Activated naive CD8-positive, alpha-beta T cell (primary cell): ENCODE measurements at regions not wholly inside any gene's neighbourhood (a gene's known extent, or its start where the extent isn't known, plus 50 kb on each side); places are given as distances from the start of the nearest gene placed in this dataset.

Source experiments
- H3K27ac Mint-ChIP-seq: one replicate; pipeline ENCODE4 v1.8.0; 2021; ENCODE audit warnings: mixed read lengths
- H3K27me3 Mint-ChIP-seq: one replicate; pipeline ENCODE4 v1.8.0; 2021; ENCODE audit warnings: mixed read lengths
- H3K36me3 Mint-ChIP-seq: one replicate; pipeline ENCODE4 v1.8.0; 2021; ENCODE audit warnings: mixed read lengths
- H3K4me1 Mint-ChIP-seq: one replicate; pipeline ENCODE4 v1.8.0; 2021; ENCODE audit warnings: low read depth, mixed read lengths
- H3K4me3 Mint-ChIP-seq: one replicate; pipeline ENCODE4 v1.8.0; 2021; ENCODE audit warnings: mild to moderate bottlenecking, mixed read lengths
- H3K9me3 Mint-ChIP-seq: one replicate; pipeline ENCODE4 v1.8.0; 2021; ENCODE audit warnings: low read depth, mixed read lengths

DNA sequence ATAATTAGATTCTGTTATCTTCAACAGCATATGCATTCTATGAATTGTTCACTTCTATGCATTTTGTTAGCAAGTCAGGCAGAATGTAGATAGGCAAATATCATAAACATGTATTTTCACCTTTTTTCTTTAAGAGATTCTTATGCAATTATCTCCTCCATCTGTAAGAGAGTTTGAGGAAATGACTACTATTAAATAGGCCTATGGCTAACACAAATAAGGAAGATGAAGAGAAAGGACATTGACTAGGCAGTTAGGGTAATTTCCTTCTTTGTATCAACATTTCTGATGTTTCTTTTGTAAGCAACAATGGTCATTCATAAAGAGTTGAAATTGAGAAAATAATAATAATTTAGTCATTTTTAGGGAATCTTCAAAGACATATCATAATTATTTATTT is 145.2 kb upstream of the CDH12 start:
- H3K4me1 Mint-ChIP-seq: no peaks in the 10 kb centered on the region
- H3K27ac Mint-ChIP-seq: no peak overlapping the region
- H3K36me3 Mint-ChIP-seq: no peaks in the 10 kb centered on the region

DNA sequence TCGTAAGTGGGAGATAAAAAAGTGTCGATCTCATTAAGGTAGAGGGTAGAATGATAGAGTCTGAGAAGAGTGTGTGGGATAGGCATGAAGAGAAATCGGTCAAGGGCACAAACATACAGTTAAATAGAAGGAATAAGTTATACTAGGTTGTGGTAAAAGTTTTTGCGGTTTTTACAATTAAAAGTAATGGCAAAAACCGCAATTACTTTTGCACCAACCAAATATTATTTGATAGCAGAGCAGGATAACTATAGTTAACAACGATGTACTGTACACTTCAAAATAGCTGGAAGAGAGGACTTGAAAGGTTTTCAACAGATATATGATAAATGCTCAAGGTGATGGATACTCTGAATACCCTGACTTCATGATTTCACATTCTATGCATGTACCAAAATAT is 135.8 kb upstream of the CDH12 start:
- Mint-ChIP-seq H3K4me3 (no peak overlapping the region), H3K9me3 (peaks cover 8% of the 10 kb centered on the region), H3K27ac (no peak overlapping the region), H3K36me3 (no peaks in the 10 kb centered on the region), H3K4me1 (no peaks in the 10 kb centered on the region), H3K27me3 (no peaks in the 10 kb centered on the region)

More for the DNA sequence above, 145.2 kb upstream of the CDH12 start:
- no peaks in the 10 kb centered on the region for H3K27me3 Mint-ChIP-seq
- H3K4me3 Mint-ChIP-seq: no peak overlapping the region
- H3K9me3 Mint-ChIP-seq: peaks cover 3% of the 10 kb centered on the region

DNA sequence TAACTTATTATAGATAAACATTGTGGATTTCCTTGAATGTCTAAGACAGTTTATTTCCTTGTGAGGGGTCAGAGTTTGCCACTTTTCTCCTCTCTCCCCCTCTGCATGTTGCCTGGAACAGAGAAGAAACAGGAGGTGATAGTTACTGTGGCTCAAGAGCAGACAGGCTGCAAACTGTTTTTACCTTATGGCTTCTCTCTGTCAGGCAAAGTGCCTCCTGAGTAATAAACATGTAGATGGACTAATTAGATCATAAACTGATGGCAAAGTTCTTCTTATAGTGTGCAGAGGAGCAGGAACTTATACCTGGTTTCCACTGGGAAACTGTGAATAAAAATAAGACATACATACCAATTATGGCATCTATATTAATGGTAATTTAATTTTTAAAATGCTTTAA is 133.1 kb upstream of the CDH12 start:
- H3K4me1 Mint-ChIP-seq: no peaks in the 10 kb centered on the region
- H3K9me3 Mint-ChIP-seq: peaks cover 4% of the 10 kb centered on the region
- H3K4me3 Mint-ChIP-seq: no peak overlapping the region
- H3K27ac Mint-ChIP-seq: no peak overlapping the region
- H3K36me3 Mint-ChIP-seq: no peaks in the 10 kb centered on the region
- no peaks in the 10 kb centered on the region for H3K27me3 Mint-ChIP-seq

DNA sequence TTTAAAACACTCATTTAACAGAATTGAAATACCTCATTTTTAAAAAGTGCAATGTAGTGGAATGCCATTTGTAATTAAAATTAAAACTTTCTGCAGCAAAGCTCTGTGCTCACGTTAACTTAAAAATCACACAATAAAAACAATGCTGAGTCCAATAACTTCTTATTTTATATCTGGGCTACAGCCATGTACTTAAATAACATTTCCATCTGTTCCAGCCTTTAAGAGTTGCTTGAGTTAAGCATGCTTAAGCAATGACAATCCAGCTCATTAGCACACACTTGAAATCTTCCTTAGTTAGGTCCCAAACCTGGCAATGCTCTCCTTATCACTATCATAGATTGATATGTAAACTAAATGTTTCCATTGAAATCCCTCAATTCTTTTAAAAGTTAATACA is 132.3 kb upstream of the CDH12 start:
- H3K9me3 Mint-ChIP-seq: peaks cover 4% of the 10 kb centered on the region
- H3K4me3 Mint-ChIP-seq: no peak overlapping the region
- no peak overlapping the region for H3K27ac Mint-ChIP-seq
- no peaks in the 10 kb centered on the region for H3K36me3 Mint-ChIP-seq
- H3K27me3 Mint-ChIP-seq: no peaks in the 10 kb centered on the region
- no peaks in the 10 kb centered on the region for H3K4me1 Mint-ChIP-seq

DNA sequence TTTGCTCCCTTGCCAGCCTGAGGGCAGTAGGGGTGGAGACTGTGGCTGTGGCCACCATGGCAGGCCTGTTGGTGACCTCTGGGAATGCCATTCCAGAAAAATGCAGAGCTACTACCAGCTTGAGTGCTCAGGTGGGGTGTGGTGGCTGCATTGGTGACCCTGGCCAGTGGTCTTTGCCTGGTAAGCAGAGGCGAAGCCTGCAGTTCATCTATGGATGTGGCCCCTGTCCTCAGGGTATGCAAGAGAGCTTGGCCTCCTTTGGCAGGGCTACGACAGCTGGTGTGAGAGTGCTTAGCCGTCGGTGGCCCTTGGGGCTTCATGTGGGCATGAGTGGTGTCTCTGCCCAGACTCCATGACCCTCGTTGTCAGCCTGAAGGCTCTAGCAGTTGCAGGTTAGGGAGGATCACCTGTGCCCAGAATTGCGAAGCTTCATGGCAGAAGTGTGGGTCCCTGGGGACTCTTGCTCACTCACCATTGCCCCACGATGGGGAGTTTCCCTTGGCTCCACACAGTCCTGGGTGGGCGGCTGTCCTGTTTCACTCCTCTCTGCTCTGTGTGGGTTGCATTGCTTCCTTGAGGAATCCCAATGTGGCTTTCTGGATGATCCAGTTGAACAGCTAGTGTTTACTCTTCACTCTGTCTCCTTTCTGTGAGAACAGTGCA is 117.9 kb upstream of the CDH12 start:
- H3K27ac Mint-ChIP-seq: no peak overlapping the region
- H3K27me3 Mint-ChIP-seq: no peaks in the 10 kb centered on the region

DNA sequence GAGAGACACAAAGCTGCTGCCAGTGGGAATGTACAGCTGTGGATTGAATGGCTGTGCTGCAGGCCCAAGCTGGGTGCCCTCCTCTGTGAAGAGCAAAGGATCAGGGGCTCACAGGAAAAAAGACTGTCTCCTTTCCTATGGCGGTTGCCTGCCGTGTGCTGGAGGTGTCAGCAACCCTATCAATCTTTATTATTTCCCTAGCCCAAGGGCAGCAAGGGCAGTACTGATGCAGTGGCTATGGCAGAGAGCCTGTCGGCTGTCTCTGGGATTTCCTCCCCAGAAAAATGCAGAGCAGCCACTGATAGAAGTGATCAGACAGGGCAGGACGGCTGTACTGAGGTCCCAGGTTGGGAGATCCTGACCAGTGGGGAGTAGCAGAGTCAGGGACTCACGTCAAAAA is 117.3 kb upstream of the CDH12 start:
- no peak overlapping the region for H3K4me3 Mint-ChIP-seq
- peaks cover 30% of the 10 kb centered on the region for H3K9me3 Mint-ChIP-seq
- H3K27ac Mint-ChIP-seq: no peak overlapping the region
- no peaks in the 10 kb centered on the region for H3K36me3 Mint-ChIP-seq
- H3K4me1 Mint-ChIP-seq: no peaks in the 10 kb centered on the region
- no peaks in the 10 kb centered on the region for H3K27me3 Mint-ChIP-seq

More for the DNA sequence above, 117.9 kb upstream of the CDH12 start:
- no peaks in the 10 kb centered on the region for H3K36me3 Mint-ChIP-seq
- peaks cover 26% of the 10 kb centered on the region for H3K9me3 Mint-ChIP-seq
- no peaks in the 10 kb centered on the region for H3K4me1 Mint-ChIP-seq
- no peak overlapping the region for H3K4me3 Mint-ChIP-seq

DNA sequence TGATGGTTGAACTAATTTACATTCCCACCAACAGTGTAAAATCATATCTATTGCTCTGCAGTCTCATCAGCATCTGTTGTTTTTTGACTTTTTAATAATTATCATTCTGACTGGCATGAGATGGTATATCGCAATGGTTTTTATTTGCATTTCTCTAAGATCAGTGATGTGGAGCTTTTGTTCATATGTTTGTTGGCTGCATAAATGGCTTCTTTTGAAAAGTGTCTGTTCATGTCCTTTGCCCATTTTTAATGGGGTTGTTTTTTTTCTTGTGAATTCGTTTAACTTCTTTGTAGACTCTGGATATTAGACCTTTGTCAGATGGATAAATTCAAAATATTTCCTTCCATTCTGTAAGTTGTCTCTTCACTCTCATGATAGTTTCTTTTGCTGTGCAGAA is 115.2 kb upstream of the CDH12 start:
- Mint-ChIP-seq H3K27me3 (no peaks in the 10 kb centered on the region), H3K4me3 (no peak overlapping the region), H3K9me3 (peaks cover 30% of the 10 kb centered on the region), H3K27ac (no peak overlapping the region), H3K4me1 (no peaks in the 10 kb centered on the region), H3K36me3 (no peaks in the 10 kb centered on the region)

DNA sequence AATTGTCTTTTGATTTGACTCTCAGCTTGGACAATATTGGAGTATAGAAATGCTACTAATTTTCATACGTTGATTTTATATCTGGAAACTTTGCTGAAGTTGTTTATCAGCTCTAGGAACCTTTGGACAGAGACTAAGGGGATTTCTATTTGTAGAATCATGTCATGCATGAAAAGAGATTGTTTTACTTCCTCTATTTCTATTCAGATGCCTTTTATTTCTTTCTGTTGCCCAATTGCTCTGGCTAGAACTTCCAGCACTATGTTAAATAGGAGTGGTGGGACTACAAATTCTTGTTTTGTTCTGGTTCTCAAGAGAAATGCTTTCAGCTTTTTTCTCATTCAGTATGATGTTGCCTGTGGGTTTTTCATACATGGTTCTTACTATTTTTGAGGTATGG is 112.8 kb upstream of the CDH12 start:
- H3K4me3 Mint-ChIP-seq: no peak overlapping the region
- H3K36me3 Mint-ChIP-seq: no peaks in the 10 kb centered on the region
- H3K27ac Mint-ChIP-seq: no peak overlapping the region
- no peaks in the 10 kb centered on the region for H3K27me3 Mint-ChIP-seq
- no peaks in the 10 kb centered on the region for H3K4me1 Mint-ChIP-seq
- peaks cover 32% of the 10 kb centered on the region for H3K9me3 Mint-ChIP-seq

DNA sequence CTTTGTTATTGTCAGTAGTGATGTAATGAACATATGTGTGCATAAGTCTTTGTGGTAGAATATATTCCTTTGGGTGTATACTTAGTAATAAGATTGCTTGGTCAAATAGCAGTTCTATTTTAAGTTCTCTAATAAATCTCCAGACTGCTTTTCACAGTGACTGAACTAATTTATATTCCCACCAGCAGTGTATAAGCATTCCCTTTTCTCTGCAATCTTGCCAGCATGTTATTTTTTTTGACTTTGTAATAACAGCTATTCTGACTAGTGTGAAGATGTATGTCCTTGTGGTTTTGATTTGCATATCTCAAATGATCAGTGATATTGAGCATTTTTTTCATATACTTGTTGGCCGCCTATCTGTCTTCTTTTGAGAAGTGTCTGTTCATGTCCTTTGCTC is 111.5 kb upstream of the CDH12 start:
- Mint-ChIP-seq H3K4me1 (no peaks in the 10 kb centered on the region), H3K36me3 (no peaks in the 10 kb centered on the region), H3K9me3 (peaks cover 32% of the 10 kb centered on the region), H3K4me3 (no peak overlapping the region), H3K27me3 (no peaks in the 10 kb centered on the region), H3K27ac (no peak overlapping the region)

DNA sequence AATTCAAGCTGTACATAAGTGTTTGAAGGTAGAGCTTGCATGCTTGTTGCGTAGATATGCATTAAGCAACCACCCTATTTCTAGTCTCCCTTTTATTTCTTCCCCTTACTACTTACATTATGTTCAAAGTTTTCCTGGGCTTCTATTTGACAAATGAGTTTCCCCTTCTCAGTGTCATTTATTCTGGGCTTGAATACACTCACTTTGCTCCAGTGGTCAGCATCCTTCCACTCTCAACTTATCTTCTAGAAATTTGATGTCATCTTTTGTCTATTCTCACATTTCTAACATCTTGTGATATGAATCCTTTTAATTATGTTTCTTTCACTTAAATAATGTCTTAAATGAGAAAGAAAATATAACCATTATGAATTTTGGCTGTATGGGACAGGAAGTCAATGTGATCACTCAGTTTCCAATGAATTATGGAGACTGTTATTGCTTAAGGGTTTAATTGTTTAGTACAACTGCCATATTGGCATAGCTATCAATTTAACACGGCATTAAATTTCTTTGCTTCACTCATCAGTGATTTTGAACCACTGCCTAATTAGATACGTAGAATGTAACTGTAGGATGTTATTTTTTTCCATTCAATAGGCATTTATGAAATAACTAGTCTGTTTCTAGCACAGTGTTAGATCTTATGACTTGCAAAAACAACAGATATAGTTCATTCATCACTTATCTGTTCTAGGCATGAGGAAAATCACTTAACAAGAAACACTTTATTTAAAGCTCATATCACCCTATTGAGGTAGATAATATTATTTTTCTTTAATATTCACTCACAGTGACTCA is 105.5 kb upstream of the CDH12 start:
- Mint-ChIP-seq H3K36me3 (no peaks in the 10 kb centered on the region), H3K4me3 (no peak overlapping the region), H3K27me3 (no peaks in the 10 kb centered on the region)

DNA sequence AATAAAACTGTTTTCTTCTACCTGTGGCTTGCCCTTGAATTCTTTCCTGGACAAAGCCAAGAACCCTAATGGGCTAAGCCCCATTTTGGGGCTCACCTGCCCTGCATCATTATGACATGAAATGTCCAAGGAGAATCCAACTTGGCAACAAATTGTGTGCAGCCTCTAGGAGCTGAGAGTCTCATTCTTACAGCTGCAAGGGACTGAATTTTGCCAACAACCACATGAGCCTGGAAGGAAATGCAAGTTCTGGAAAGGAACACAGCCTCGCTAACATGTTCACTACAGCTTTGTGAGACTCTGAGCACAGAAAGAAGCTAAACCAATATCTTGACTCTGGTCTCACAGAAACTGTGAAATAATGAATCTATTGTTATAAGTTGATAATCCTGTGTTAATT is 94.8 kb upstream of the CDH12 start:
- Mint-ChIP-seq H3K36me3 (no peaks in the 10 kb centered on the region), H3K9me3 (peaks cover 7% of the 10 kb centered on the region), H3K4me3 (no peak overlapping the region), H3K4me1 (no peaks in the 10 kb centered on the region), H3K27ac (no peak overlapping the region), H3K27me3 (no peaks in the 10 kb centered on the region)

More for the DNA sequence above, 105.5 kb upstream of the CDH12 start:
- no peak overlapping the region for H3K27ac Mint-ChIP-seq
- no peaks in the 10 kb centered on the region for H3K4me1 Mint-ChIP-seq
- peaks cover 15% of the 10 kb centered on the region for H3K9me3 Mint-ChIP-seq

DNA sequence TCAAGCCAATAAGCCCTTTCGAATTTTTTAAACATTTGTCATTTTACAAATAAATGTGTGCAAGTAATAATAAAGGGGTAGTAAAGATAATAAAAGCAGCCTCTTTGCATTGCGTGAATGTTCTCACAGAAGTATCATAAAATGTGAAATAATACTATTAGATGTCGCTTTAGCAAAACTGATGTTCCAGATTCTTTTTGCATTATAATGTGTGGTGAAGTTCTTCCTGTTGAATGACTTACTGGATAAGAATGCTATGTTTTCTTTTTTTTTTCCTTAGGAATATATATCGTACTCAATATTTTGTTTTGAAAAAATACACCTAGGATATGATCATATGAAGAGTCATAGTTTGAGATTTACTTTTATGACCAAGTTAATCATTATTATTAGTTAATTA is 85.2 kb upstream of the CDH12 start:
- H3K9me3 Mint-ChIP-seq: peaks cover 9% of the 10 kb centered on the region

DNA sequence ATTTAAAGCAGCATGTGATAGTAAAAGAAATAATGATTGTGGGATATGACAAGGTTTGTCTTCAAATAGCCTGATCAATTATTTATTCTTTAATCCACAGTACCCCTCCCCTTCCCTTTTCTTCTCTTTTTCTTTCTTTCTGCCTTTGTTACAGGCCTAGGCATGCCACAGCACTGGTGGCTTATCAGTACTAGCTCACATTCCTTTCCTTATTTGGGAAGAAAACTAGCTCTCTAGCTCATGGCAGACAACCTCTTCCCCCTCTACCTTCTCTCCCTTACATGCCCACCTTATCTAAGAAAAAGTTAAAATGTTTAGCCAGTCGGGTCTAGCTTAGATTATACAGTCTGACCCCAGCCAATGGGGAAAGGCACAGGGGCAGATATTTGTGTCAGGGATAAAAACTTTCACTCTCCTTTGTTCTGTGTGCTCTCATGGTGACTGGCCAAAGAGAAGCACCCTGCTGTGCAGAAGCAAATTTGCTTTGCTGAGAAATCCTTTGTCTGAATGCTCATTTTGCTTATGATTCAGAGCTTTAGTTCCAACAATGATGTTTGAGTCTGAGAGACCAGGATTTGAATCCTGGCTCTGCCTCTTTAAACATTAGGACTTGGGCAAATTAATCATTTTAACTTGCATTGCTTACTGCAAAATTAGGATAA is 75.8 kb upstream of the CDH12 start:
- Mint-ChIP-seq H3K4me3 (no peak overlapping the region), H3K27me3 (no peaks in the 10 kb centered on the region)

More for the DNA sequence above, 85.2 kb upstream of the CDH12 start:
- Mint-ChIP-seq H3K4me3 (no peak overlapping the region), H3K4me1 (no peaks in the 10 kb centered on the region), H3K27me3 (no peaks in the 10 kb centered on the region), H3K27ac (no peak overlapping the region), H3K36me3 (no peaks in the 10 kb centered on the region)

DNA sequence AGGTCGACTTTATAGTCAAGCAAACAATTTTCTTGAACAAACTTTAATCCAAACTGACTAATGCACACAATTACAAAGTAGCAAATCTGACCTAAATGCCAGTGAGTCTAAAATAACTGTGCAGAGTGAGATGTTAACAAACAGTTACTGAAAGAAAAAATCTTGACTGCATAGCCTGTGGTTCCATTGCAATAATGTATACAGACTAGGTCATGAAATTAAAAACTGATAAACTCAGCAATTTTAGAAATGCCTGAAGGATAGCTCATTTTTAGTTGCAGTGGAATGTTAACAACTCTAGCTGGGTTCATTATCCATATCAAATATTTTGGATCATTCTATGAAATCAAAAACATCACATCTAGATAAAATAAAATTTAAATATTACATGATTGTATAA is 73.4 kb upstream of the CDH12 start:
- no peaks in the 10 kb centered on the region for H3K4me1 Mint-ChIP-seq
- no peak overlapping the region for H3K27ac Mint-ChIP-seq
- no peaks in the 10 kb centered on the region for H3K36me3 Mint-ChIP-seq
- H3K27me3 Mint-ChIP-seq: no peaks in the 10 kb centered on the region
- H3K4me3 Mint-ChIP-seq: no peak overlapping the region
- H3K9me3 Mint-ChIP-seq: peaks cover 16% of the 10 kb centered on the region

More for the DNA sequence above, 75.8 kb upstream of the CDH12 start:
- Mint-ChIP-seq H3K36me3 (no peaks in the 10 kb centered on the region), H3K9me3 (peaks cover 21% of the 10 kb centered on the region), H3K4me1 (no peaks in the 10 kb centered on the region), H3K27ac (no peak overlapping the region)

DNA sequence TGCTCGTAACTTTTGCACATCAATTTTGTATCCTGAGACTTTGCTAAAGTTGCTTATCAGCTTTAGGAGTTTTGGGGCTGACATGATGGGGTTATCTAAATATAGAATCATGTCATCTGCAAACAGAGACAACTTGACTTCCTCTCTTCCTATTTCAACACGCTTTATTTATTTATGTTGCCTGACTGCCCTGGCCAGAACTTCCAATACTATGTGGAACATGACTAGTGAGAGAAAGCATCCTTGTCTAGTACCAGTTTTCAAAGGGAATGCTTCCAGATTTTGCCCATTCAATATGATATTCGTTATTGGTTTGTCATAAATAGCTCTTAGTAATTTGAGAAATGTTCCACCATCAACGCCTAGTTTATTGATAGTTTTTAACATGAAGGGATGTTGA is 65.4 kb upstream of the CDH12 start:
- Mint-ChIP-seq H3K27ac (no peak overlapping the region), H3K4me1 (no peaks in the 10 kb centered on the region), H3K27me3 (no peaks in the 10 kb centered on the region), H3K36me3 (no peaks in the 10 kb centered on the region), H3K9me3 (peaks cover 8% of the 10 kb centered on the region), H3K4me3 (no peak overlapping the region)
